HG03460 (cell line): ENCODE measurements at regions not wholly inside any gene's neighbourhood (a gene's known extent, or its start where the extent isn't known, plus 50 kb on each side); places are given as distances from the start of the nearest gene placed in this dataset.
"Not testable (repeated sequence)": the region's sequence is repeated elsewhere in the genome, so short reads cannot be mapped to it uniquely, and the experiment has no call there.

Source experiments
- ATAC-seq: cut with Tn5 transposase; IDR thresholded peaks from one replicate; pipeline ENCODE4 v1.9.1; 2021; ENCODE audit not compliant: unreplicated experiment

- no peak for ATAC-seq
These were observed 205.4 kb upstream of the PTPRD start for GRCh38 chr9:10818206-10818605.

GRCh38 chr9:10835791-10836463 lies 223.1 kb upstream of the PTPRD start:
- ATAC-seq: no peak

- no peak for ATAC-seq
These were observed 230.3 kb upstream of the PTPRD start for GRCh38 chr9:10843151-10843550.

GRCh38 chr9:10855847-10856246 lies 243.0 kb upstream of the PTPRD start:
- ATAC-seq: no peak

GRCh38 chr9:10858817-10859216 lies 246.0 kb upstream of the PTPRD start:
- ATAC-seq: no peak

- no peak for ATAC-seq
These were observed 250.7 kb upstream of the PTPRD start for GRCh38 chr9:10863476-10863875.

GRCh38 chr9:10867194-10867593 lies 254.4 kb upstream of the PTPRD start:
- no peak for ATAC-seq

GRCh38 chr9:10869687-10870086 lies 256.9 kb upstream of the PTPRD start:
- ATAC-seq: no peak

- ATAC-seq: no peak
These were observed 261.2 kb upstream of the PTPRD start for GRCh38 chr9:10873999-10874398.

- ATAC-seq: no peak
These were observed 262.9 kb upstream of the PTPRD start for GRCh38 chr9:10875752-10876151.

- no peak for ATAC-seq
These were observed 263.5 kb upstream of the PTPRD start for GRCh38 chr9:10876333-10876732.

GRCh38 chr9:10890266-10890665 lies 277.5 kb upstream of the PTPRD start:
- ATAC-seq: not testable (repeated sequence)

GRCh38 chr9:10899509-10899908 lies 286.7 kb upstream of the PTPRD start:
- ATAC-seq: no peak

GRCh38 chr9:10903969-10904368 lies 291.2 kb upstream of the PTPRD start:
- no peak for ATAC-seq

GRCh38 chr9:10910779-10911178 lies 298.0 kb upstream of the PTPRD start:
- no peak for ATAC-seq

GRCh38 chr9:10911373-10911772 lies 298.6 kb upstream of the PTPRD start:
- ATAC-seq: no peak

GRCh38 chr9:10917001-10917400 lies 304.2 kb upstream of the PTPRD start:
- ATAC-seq: no peak

GRCh38 chr9:10921671-10922070 lies 308.9 kb upstream of the PTPRD start:
- ATAC-seq: no peak

- ATAC-seq: no peak
These were observed 313.1 kb upstream of the PTPRD start for GRCh38 chr9:10925896-10926295.

- no peak for ATAC-seq
These were observed 315.6 kb upstream of the PTPRD start for GRCh38 chr9:10928372-10928771.

- no peak for ATAC-seq
These were observed 317.3 kb upstream of the PTPRD start for GRCh38 chr9:10930081-10930480.

- ATAC-seq: no peak
These were observed 334.0 kb upstream of the PTPRD start for GRCh38 chr9:10946676-10947410.

- no peak for ATAC-seq
These were observed 345.1 kb upstream of the PTPRD start for GRCh38 chr9:10957878-10958277.
